Activated CD8-positive, alpha-beta T cell treated with anti-CD3 and anti-CD28 coated beads for 36 hours (primary cell): ENCODE measurements at regions not wholly inside any gene's neighbourhood (a gene's known extent, or its start where the extent isn't known, plus 50 kb on each side); places are given as distances from the start of the nearest gene placed in this dataset.

Source experiments
- ATAC-seq: fragments of 200-7000 bp; cut with Tn5 transposase; one replicate; pipeline ENCODE4 v1.10.0; 2021; ENCODE audit warnings: mild to moderate bottlenecking, moderate library complexity
- CTCF ChIA-PET: fragments of 350-600 bp; sonication (Branson Sonifier 250); formaldehyde crosslinking; loops from one replicate; lab custom pipeline; 2021; ENCODE audit warnings: antibody characterized with exemption; lab: Charles Lee
- POLR2A ChIA-PET: fragments of 350-600 bp; sonication (Branson Sonifier 250); formaldehyde crosslinking; loops from one replicate; lab custom pipeline; 2021; ENCODE audit warnings: antibody characterized with exemption; lab: Charles Lee
- DNase-seq: peaks from one replicate; pipeline ENCODE4 v3.0.0-alpha.2; 2020
- H3K27ac Mint-ChIP-seq: one replicate; pipeline ENCODE4 v1.8.0; 2021; ENCODE audit warnings: mild to moderate bottlenecking, mixed read lengths
- H3K27me3 Mint-ChIP-seq: one replicate; pipeline ENCODE4 v1.8.0; 2021; ENCODE audit warnings: mixed read lengths
- H3K36me3 Mint-ChIP-seq: one replicate; pipeline ENCODE4 v1.8.0; 2021; ENCODE audit warnings: low read depth, mixed read lengths
- H3K4me1 Mint-ChIP-seq: one replicate; pipeline ENCODE4 v1.8.0; 2021; ENCODE audit warnings: low read depth, mixed read lengths
- H3K4me3 Mint-ChIP-seq: one replicate; pipeline ENCODE4 v1.8.0; 2021; ENCODE audit warnings: mild to moderate bottlenecking, moderate library complexity, mixed read lengths
- H3K9me3 Mint-ChIP-seq: one replicate; pipeline ENCODE4 v1.8.0; 2021; ENCODE audit warnings: mixed read lengths
- CTCF ChIP-seq: fragments of 200-600 bp; IDR thresholded peaks from one replicate; pipeline ENCODE4 v1.8.0; 2022; ENCODE audit warnings: antibody characterized with exemption, mild to moderate bottlenecking
- intact Hi-C: fragments of 100-400 bp; cut with micrococcal nuclease; formaldehyde crosslinking; loops from one replicate; pipeline ENCODE4 v1.10.0; 2022

- no peak overlapping the region for H3K4me3 Mint-ChIP-seq
- H3K4me1 Mint-ChIP-seq, result no peaks in the 10 kb centered on the region
- no peaks in the 10 kb centered on the region for H3K27me3 Mint-ChIP-seq
- ATAC-seq (no peak), DNase-seq (no peak)
- CTCF ChIA-PET, result no interaction called here
- H3K36me3 Mint-ChIP-seq, result no peaks in the 10 kb centered on the region
- no peak overlapping the region for H3K27ac Mint-ChIP-seq
- intact Hi-C loops, result no loop called here
- POLR2A ChIA-PET, result no interaction called here
- no peaks in the 10 kb centered on the region for H3K9me3 Mint-ChIP-seq
- no peak for TF ChIP-seq CTCF
These were observed 112.3 kb upstream of the NR3C1 start for GRCh38 chr5:143515829-143516228.

DNA sequence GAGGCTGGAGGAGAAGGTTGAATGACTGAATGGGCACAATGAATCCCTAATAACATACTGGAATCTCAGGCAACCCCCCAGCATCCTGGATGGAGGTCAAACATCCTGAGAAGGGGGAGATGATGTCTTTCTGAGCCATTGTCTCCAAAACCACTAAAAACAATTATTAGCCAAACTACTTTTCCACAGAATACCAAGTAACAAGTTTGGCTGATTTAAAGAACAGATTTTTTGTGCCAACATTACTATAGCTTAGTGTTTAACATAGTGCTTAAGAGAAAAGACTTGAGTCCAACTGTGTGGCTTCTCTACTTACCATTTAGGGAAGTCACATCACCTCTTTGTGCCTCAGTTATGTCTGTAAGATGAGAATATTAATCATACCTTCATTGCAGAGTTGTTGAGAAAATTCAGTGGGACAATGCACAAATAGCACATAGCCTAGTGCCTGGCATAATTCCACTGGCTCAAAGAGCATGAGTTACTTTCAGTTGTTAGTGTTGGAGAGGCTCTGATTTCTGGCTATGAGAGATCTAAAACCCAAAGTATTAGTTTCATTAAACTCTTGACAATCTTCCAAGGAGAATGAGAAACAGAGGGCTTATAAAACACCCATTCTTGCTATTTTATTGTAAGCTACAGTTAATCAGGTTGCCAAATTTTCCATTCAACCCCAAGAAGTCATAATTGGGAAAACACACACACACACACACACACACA is 111.3 kb upstream of the NR3C1 start:
- intact Hi-C loops, result no loop called here
- no peak for TF ChIP-seq CTCF
- CTCF ChIA-PET, result no interaction called here

GRCh38 chr5:143513720-143514119 is 110.2 kb upstream of the NR3C1 start:
- no peak overlapping the region for H3K4me3 Mint-ChIP-seq
- TF ChIP-seq CTCF, result no peak
- no peaks in the 10 kb centered on the region for H3K9me3 Mint-ChIP-seq
- no peak overlapping the region for H3K27ac Mint-ChIP-seq
- no peaks in the 10 kb centered on the region for H3K4me1 Mint-ChIP-seq
- CTCF ChIA-PET, result no interaction called here
- intact Hi-C loops, result no loop called here
- no peaks in the 10 kb centered on the region for H3K27me3 Mint-ChIP-seq
- POLR2A ChIA-PET, result no interaction called here
- no peak for DNase-seq
- H3K36me3 Mint-ChIP-seq, result no peaks in the 10 kb centered on the region
- ATAC-seq, result no peak

More for the DNA sequence above, 111.3 kb upstream of the NR3C1 start:
- no peaks in the 10 kb centered on the region for H3K9me3 Mint-ChIP-seq
- no peak for ATAC-seq
- no peak for DNase-seq
- H3K36me3 Mint-ChIP-seq, result no peaks in the 10 kb centered on the region
- no peaks in the 10 kb centered on the region for H3K27me3 Mint-ChIP-seq
- H3K4me3 Mint-ChIP-seq, result no peak overlapping the region
- H3K27ac Mint-ChIP-seq, result no peak overlapping the region
- POLR2A ChIA-PET, result no interaction called here
- H3K4me1 Mint-ChIP-seq, result no peaks in the 10 kb centered on the region

DNA sequence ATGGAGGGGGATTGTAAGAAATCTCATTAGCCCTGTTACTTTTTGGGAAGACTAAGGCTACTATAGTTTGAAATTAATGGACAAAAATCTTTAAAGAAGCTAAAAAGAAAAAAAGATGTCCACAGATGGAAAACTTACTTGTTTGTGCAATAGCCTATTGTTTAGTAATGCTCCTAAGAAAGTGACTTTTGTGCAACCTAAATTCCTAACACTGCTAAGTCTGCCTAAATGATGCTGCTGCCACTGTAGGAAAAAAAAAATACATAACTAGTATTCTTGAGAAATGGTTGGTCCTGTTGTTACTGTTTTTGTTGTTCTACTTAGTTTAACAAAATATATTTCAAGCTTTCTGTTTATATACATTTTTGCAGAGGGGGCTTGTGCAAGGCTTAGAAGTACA is 108.2 kb upstream of the NR3C1 start:
- Mint-ChIP-seq H3K4me1 (no peaks in the 10 kb centered on the region), H3K27me3 (no peaks in the 10 kb centered on the region), H3K27ac (no peak overlapping the region), H3K36me3 (no peaks in the 10 kb centered on the region), H3K4me3 (no peak overlapping the region), H3K9me3 (no peaks in the 10 kb centered on the region)
- intact Hi-C loops, result no loop called here
- no peak for ATAC-seq
- POLR2A ChIA-PET, result no interaction called here
- DNase-seq, result no peak
- no peak for TF ChIP-seq CTCF
- CTCF ChIA-PET, result no interaction called here

- no peaks in the 10 kb centered on the region for H3K9me3 Mint-ChIP-seq
- ATAC-seq (no peak), DNase-seq (no peak)
- intact Hi-C loops, result no loop called here
- no peaks in the 10 kb centered on the region for H3K4me1 Mint-ChIP-seq
- no peak for TF ChIP-seq CTCF
- H3K27ac Mint-ChIP-seq, result no peak overlapping the region
- H3K36me3 Mint-ChIP-seq, result no peaks in the 10 kb centered on the region
- ChIA-PET CTCF (no interaction called here), POLR2A (interaction anchor here (0.6 kb wide), 1 partner anchor 450 kb away, joined by 3 read pairs; no protein-coding TSS in a partner anchor)
- H3K4me3 Mint-ChIP-seq, result no peak overlapping the region
- H3K27me3 Mint-ChIP-seq, result no peaks in the 10 kb centered on the region
These were observed 106.3 kb upstream of the NR3C1 start for GRCh38 chr5:143509758-143510221.
